GM12872 (cell line): ENCODE measurements at regions not wholly inside any gene's neighbourhood (a gene's known extent, or its start where the extent isn't known, plus 50 kb on each side); places are given as distances from the start of the nearest gene placed in this dataset.

Experiments used
- CTCF ChIP-seq: IDR thresholded peaks from 3 replicates; pipeline ENCODE4 v1.5.1; 2011; ENCODE audit warnings: low read depth, mild to moderate bottlenecking, low read length, moderate library complexity; ENCODE audit not compliant: insufficient read depth

GRCh38 chrX:97876697-97877407, 993.1 kb downstream of the RPA4 start:
- no peak for TF ChIP-seq CTCF

- no peak for TF ChIP-seq CTCF
These were observed 998.6 kb downstream of the RPA4 start for GRCh38 chrX:97882306-97882705.

- no peak for TF ChIP-seq CTCF
These were observed 1012.0 kb downstream of the RPA4 start for GRCh38 chrX:97895751-97896150.

GRCh38 chrX:97897998-97898397, 1014.3 kb downstream of the RPA4 start:
- no peak for TF ChIP-seq CTCF

GRCh38 chrX:97898798-97899197, 1015.1 kb downstream of the RPA4 start:
- TF ChIP-seq CTCF: no peak

- no peak for TF ChIP-seq CTCF
These were observed 1024.1 kb downstream of the RPA4 start for GRCh38 chrX:97907791-97908190.

GRCh38 chrX:97909245-97909644, 1025.5 kb downstream of the RPA4 start:
- no peak for TF ChIP-seq CTCF
